Epithelial cell of esophagus (primary cell): ENCODE measurements at regions not wholly inside any gene's neighbourhood (a gene's known extent, or its start where the extent isn't known, plus 50 kb on each side); places are given as distances from the start of the nearest gene placed in this dataset.

ENCODE experiments used
- DNase-seq: peaks from one replicate; pipeline ENCODE4 v3.0.0; 2010; ENCODE audit warnings: low read depth
- H3K4me3 ChIP-seq: 2 replicates; pipeline ENCODE4 v1.5.1; 2011; ENCODE audit warnings: mild to moderate bottlenecking, low read length, control low read depth
- TF ChIP-seq, protein P1 (sequence below): IDR thresholded peaks from 2 replicates; pipeline ENCODE4 v1.5.1; 2011; ENCODE audit warnings: low read depth, mild to moderate bottlenecking, low read length, control low read depth, inconsistent platforms; ENCODE audit not compliant: insufficient read depth; ENCODE audit errors: missing control alignments

DNA sequence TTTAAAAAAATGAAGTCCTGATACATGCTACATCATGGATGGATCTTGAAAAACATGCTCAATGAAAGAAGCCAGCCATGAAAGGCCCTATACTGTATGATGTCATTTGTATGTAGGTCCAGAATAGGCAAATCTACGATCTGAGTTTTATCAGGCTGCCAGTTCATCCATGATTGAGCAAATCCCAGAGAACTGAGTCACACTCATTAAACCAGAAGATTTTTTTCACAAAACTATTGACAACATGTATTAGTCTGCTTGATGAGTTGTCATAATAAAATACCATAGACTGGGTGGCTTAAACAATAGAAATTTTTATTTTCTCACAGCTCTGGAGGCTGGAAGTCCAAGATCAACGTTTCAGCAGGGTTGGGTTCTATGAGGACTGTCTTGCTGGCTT lies 130.7 kb downstream of the MREG start:
- TF ChIP-seq, protein P1, sequence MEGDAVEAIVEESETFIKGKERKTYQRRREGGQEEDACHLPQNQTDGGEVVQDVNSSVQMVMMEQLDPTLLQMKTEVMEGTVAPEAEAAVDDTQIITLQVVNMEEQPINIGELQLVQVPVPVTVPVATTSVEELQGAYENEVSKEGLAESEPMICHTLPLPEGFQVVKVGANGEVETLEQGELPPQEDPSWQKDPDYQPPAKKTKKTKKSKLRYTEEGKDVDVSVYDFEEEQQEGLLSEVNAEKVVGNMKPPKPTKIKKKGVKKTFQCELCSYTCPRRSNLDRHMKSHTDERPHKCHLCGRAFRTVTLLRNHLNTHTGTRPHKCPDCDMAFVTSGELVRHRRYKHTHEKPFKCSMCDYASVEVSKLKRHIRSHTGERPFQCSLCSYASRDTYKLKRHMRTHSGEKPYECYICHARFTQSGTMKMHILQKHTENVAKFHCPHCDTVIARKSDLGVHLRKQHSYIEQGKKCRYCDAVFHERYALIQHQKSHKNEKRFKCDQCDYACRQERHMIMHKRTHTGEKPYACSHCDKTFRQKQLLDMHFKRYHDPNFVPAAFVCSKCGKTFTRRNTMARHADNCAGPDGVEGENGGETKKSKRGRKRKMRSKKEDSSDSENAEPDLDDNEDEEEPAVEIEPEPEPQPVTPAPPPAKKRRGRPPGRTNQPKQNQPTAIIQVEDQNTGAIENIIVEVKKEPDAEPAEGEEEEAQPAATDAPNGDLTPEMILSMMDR = no peak
- peak; percentile 77 for DNase-seq
- H3K4me3 ChIP-seq = no peak overlapping the region

DNA sequence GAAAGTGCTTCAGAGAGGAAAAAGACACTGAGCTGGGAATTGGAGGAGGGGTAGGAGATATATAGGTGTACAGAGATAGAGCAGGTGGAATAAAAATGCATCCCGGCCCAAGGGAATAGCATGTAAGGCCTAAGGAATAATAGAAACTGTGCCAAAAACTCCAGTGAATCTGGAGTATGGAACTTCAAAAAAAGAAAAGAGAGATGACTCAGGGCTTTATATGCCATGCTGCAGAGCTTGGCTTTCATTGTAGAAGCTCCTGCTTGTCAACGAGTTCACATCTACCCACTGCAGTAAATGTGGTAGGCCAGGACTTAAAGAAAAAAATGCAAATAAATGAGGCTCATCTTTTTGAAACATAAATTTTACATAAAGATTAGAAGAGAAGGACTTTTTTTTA lies 131.8 kb downstream of the MREG start:
- TF ChIP-seq, protein P1 = no peak
- no peak overlapping the region for H3K4me3 ChIP-seq
- DNase-seq = no peak

DNA sequence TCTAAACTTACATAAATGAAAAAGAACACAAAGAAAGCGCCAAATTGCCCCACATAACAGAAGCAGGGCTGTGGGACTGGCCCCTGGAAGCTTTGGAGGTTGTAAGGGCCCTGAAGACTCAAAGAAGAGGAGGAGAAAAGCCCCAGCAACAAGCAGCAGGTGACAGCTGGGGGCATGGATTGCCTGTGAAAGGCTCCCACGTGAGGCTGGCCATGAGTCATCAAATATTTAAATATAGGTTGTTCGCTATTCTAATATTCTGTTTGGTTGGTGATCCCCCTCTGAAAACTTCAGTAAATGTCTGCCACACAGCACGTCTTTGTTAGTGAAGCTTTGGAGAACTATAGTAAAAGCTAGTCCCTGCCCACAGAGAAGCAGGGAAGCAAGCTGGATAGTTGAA lies 132.4 kb downstream of the MREG start:
- TF ChIP-seq, protein P1 = no peak
- no peak for DNase-seq
- no peak overlapping the region for H3K4me3 ChIP-seq

DNA sequence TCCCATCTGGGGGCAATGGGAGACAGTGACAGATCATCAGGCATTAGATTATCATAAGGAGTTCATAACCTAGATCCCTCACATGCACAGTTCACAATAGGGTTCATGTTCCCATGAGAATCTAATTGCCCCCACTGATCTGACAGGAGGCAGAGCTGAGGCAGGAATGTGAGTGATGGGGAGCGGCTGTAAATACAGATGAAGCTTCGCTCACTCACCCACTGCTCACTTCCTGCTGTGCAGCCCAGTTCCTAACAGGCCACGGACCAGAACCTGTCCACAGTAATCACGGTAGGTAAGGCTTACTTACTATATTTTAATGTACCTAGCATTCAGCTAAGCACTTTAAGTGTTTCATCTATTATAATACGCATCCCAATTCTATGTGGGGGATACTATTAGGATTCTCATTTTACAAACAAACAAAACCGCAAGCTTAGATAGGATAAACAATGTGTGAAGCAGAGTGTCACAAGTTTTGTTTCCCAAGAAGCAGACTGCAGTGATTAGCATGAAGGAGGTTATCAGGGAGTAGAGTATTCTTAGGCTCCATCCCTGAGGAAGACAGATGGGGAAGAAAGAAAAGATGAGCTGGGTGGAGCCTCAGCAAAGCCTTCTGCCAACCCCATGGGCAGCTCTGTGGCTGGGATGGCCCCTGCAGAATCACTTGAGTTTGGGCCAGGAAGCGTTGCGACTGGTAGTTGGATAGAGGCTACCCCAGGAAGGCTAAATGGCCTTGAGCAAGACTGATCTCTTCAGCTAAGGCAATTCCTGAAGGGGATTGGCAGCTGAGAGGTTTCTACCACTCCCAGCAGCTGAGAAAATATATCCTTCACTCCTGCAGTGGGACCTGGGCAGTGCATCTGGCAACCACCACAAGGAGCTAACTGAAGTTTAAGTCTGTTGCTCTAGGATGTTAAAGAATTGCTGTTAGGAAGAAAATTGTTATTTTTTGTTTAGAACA lies 133.1 kb downstream of the MREG start:
- TF ChIP-seq, protein P1 = no peak
- H3K4me3 ChIP-seq = no peak overlapping the region
- peak; percentile 19 for DNase-seq

DNA sequence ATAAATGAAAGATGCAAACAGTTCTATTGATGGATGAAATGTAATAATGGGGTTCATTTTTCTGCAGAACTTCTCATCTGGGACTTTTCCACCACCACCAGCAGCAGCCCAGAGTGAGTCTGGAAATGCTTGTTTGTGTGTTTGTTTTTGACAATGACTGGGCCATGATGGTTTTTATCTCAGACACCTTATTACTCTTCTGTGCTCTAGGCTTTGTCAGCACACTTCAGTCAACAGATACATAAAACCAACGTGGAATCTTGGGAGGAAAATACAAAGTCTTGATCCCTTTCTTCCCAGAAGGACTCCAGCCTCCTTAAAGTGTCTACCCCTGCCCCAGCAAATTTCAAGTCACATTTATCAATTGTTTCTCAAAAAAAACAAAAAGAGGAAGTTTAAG lies 134.0 kb downstream of the MREG start:
- TF ChIP-seq, protein P1 = no peak
- no peak for DNase-seq
- H3K4me3 ChIP-seq = no peak overlapping the region

DNA sequence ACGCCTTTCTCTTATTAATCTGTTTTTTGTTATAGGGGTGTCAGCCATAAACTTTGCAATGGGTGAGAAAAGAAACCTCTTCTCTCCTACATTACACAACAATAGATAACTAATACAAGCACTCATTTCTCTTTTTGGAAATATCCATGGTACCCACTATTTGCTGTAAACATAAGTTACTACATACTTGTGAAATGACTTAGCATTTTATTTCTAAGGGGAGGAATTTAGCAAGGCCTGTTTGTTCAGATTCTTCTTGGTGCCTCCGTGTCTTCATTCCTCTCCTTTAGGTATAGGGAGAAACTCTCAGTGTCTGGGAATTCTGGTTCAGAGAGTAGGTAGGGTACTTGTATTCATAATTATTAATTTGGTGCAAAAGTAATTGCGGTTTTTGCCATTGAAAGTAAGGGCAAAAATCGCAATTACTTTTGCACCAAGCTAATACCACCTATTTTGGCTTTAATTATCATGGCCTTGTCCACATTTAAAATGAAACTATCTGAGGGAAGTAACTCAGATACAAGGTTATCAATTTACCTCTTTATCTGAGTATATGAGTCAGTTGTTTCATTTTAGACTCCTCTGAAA lies 134.8 kb downstream of the MREG start:
- TF ChIP-seq, protein P1 = no peak
- no peak overlapping the region for H3K4me3 ChIP-seq
- DNase-seq = peak; percentile 73
